ENCODE measurements at regions not wholly inside any gene's neighbourhood (a gene's known extent, or its start where the extent isn't known, plus 50 kb on each side); places are given as distances from the start of the nearest gene placed in this dataset.

GRCh38 chr15:61480863-61481262 lies 251.8 kb upstream of the RORA start:
- no peak for DNase-seq
- no peak for TF ChIP-seq CTCF (IDR thresholded peaks at IDR 0.05)
- TF ChIP-seq POLR2A (IDR thresholded peaks at IDR 0.05): no peak
- intact Hi-C loops (cut with DNase I; ENCODE audit: low total_unique reads): no loop called here
- H3K36me3 ChIP-seq: no peaks in the 10 kb centered on the region
- H3K9me3 ChIP-seq: no peaks in the 10 kb centered on the region
- no peaks in the 10 kb centered on the region for H3K27me3 ChIP-seq
- no peak overlapping the region for H3K27ac ChIP-seq
- no peak overlapping the region for H3K4me3 ChIP-seq
- H3K4me1 ChIP-seq: no peaks in the 10 kb centered on the region

DNA sequence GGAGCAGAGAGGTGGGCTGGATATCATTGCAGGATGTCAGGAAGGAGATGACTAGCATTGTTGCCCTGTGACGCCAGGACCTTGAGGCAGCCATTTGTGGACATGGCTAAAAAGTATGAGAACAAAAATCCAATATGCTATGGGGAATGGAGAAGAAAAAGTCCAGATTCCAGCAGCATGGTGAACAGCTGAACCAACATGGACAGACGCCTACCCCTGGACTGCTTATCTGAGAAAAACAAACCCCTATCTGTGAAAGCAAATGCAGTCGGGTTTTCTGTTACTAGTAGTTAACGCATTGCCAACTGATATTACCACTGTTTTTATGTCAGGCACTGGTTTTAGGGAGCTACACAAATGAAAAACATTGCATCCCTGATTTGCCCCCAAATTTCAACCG lies 251.2 kb upstream of the RORA start:
- no peaks in the 10 kb centered on the region for H3K27me3 ChIP-seq
- H3K36me3 ChIP-seq: no peaks in the 10 kb centered on the region
- no peaks in the 10 kb centered on the region for H3K4me1 ChIP-seq
- TF ChIP-seq POLR2A (IDR thresholded peaks at IDR 0.05) (no peak), CTCF (IDR thresholded peaks at IDR 0.05) (no peak)
- no peaks in the 10 kb centered on the region for H3K9me3 ChIP-seq
- DNase-seq: no peak
- H3K4me3 ChIP-seq: no peak overlapping the region
- intact Hi-C loops (cut with DNase I; ENCODE audit: low total_unique reads): no loop called here
- no peak overlapping the region for H3K27ac ChIP-seq

DNA sequence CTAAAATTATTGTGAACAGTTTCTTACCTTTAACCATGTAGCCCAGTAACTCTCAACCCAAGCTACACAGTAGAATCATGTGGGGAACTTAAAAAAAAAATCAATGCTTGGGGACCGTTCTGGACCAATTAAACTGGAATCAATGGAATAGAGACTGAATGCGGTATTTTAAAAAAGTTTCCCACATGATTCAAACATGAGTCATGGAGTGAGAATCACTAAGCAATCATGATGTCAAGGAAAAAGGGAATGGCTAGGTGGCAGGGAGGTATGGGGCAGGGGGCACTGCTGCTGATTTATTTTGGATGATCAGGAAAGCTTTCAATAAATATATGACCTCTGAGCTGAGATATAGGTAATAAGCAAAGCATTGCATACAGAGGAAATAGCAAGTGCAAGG lies 250.5 kb upstream of the RORA start:
- intact Hi-C loops (cut with DNase I; ENCODE audit: low total_unique reads): no loop called here
- TF ChIP-seq CTCF (IDR thresholded peaks at IDR 0.05) (no peak), POLR2A (IDR thresholded peaks at IDR 0.05) (no peak)
- Histone ChIP-seq H3K36me3 (no peaks in the 10 kb centered on the region), H3K9me3 (no peaks in the 10 kb centered on the region), H3K27ac (no peak overlapping the region), H3K4me3 (no peak overlapping the region), H3K4me1 (no peaks in the 10 kb centered on the region), H3K27me3 (no peaks in the 10 kb centered on the region)
- no peak for DNase-seq

DNA sequence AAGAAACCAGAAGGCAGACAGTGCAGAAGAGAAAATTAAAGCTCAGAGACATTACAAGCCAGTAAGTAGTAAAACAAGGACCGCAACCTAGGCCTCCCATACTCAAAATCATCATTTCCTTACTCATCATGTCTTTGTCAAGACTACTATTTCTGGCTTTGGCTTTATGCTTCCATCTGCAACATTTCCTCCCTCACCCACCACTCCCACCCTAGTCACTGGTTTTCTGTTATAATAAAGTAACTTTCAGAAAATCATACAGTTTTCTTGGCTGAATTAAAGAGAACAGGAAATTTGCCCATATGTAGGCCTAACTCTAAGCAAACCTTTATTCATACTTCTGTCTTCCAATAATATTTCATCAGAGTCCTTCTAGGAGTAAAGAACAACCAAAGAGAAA lies 247.6 kb upstream of the RORA start:
- no peak for TF ChIP-seq CTCF (IDR thresholded peaks at IDR 0.05)
- TF ChIP-seq POLR2A (IDR thresholded peaks at IDR 0.05): no peak
- intact Hi-C loops (cut with DNase I; ENCODE audit: low total_unique reads): no loop called here
- Histone ChIP-seq H3K36me3 (no peaks in the 10 kb centered on the region), H3K9me3 (no peaks in the 10 kb centered on the region), H3K4me3 (no peak overlapping the region), H3K4me1 (no peaks in the 10 kb centered on the region), H3K27me3 (no peaks in the 10 kb centered on the region), H3K27ac (no peak overlapping the region)
- no peak for DNase-seq

GRCh38 chr15:61474796-61475195 lies 245.7 kb upstream of the RORA start:
- Histone ChIP-seq H3K36me3 (no peaks in the 10 kb centered on the region), H3K4me3 (no peak overlapping the region), H3K4me1 (no peaks in the 10 kb centered on the region), H3K9me3 (no peaks in the 10 kb centered on the region), H3K27ac (no peak overlapping the region), H3K27me3 (no peaks in the 10 kb centered on the region)
- intact Hi-C loops (cut with DNase I; ENCODE audit: low total_unique reads): no loop called here
- TF ChIP-seq POLR2A (IDR thresholded peaks at IDR 0.05): no peak
- TF ChIP-seq CTCF (IDR thresholded peaks at IDR 0.05): no peak
- no peak for DNase-seq

Measured in uterus (tissue), 3 donors.